Ascending aorta (tissue), 2 donors: ENCODE measurements at regions not wholly inside any gene's neighbourhood (a gene's known extent, or its start where the extent isn't known, plus 50 kb on each side); places are given as distances from the start of the nearest gene placed in this dataset.
A peak's percentile ranks its signal among the peaks of the same experiment; 100 is the strongest.

Experiments
- DNase-seq, 2 donors: peaks; one replicate each; pipeline ENCODE4 v3.0.0-alpha.2; 2019; ENCODE audit warnings: low spot score in 2 of 2
- H3K27ac ChIP-seq, 2 donors: fragments of 200-600 bp; sonication (generic); one replicate each; pipeline ENCODE4 v1.5.1; 2016 to 2017; ENCODE audit warnings: mild to moderate bottlenecking in 1 of 2
- H3K27me3 ChIP-seq: fragments of 200-600 bp; sonication (generic); one replicate; pipeline ENCODE4 v1.5.1; 2017
- H3K36me3 ChIP-seq, 2 donors: fragments of 200-600 bp; sonication (generic); one replicate each; pipeline ENCODE4 v1.5.1; 2016
- H3K4me1 ChIP-seq, 2 donors: fragments of 200-600 bp; sonication (generic); one replicate each; pipeline ENCODE4 v1.5.1; 2016 to 2017; ENCODE audit warnings: mild to moderate bottlenecking in 1 of 2
- H3K4me3 ChIP-seq, 2 donors: fragments of 200-600 bp; sonication (generic); one replicate each; pipeline ENCODE4 v1.5.1; 2016 to 2017; ENCODE audit warnings: mild to moderate bottlenecking in 1 of 2
- H3K9me3 ChIP-seq, 2 donors: fragments of 200-600 bp; sonication (generic); one replicate each; pipeline ENCODE4 v1.5.1; 2016
- CTCF ChIP-seq, 3 experiments: fragments of 200-600 bp in 2 of 3; fragments of 450-650 bp in 1 of 3; sonication (generic) in 2 of 3; IDR thresholded peaks; one replicate each; pipeline ENCODE4 v1.5.1; 2016 to 2019; ENCODE audit warnings: antibody characterized with exemption in 3 of 3, mild to moderate bottlenecking in 1 of 3, moderate library complexity in 1 of 3
- intact Hi-C: fragments of 100-400 bp; cut with DNase I; formaldehyde crosslinking; loops from one replicate; pipeline ENCODE4 v1.15.1; 2023

- no peak overlapping the region for H3K4me3 ChIP-seq
- no peaks in the 10 kb centered on the region for H3K9me3 ChIP-seq
- no peaks in the 10 kb centered on the region for H3K36me3 ChIP-seq
- peak in 2 of 3 experiments; percentile 14 to 33 for TF ChIP-seq CTCF (IDR thresholded peaks at IDR 0.05)
- H3K4me1 ChIP-seq: no peaks in the 10 kb centered on the region
- intact Hi-C loops: no loop called here
- no peak for DNase-seq
- H3K27ac ChIP-seq: no peak overlapping the region
- no peaks in the 10 kb centered on the region for H3K27me3 ChIP-seq
Measured at GRCh38 chr7:38070718-38071117, 107.3 kb upstream of the STARD3NL start.

- no peaks in the 10 kb centered on the region for H3K4me1 ChIP-seq
- no peak for DNase-seq
- H3K4me3 ChIP-seq: no peak overlapping the region
- no peaks in the 10 kb centered on the region for H3K9me3 ChIP-seq
- no peaks in the 10 kb centered on the region for H3K36me3 ChIP-seq
- no peaks in the 10 kb centered on the region for H3K27me3 ChIP-seq
- intact Hi-C loops: no loop called here
- H3K27ac ChIP-seq: no peak overlapping the region
- TF ChIP-seq CTCF (IDR thresholded peaks at IDR 0.05): no peak
Measured at GRCh38 chr7:38086857-38087256, 91.2 kb upstream of the STARD3NL start.

- Histone ChIP-seq H3K27me3 (no peaks in the 10 kb centered on the region), H3K36me3 (no peaks in the 10 kb centered on the region), H3K4me1 (no peaks in the 10 kb centered on the region), H3K9me3 (no peaks in the 10 kb centered on the region), H3K27ac (no peak overlapping the region), H3K4me3 (no peak overlapping the region)
- DNase-seq: no peak
- intact Hi-C loops: no loop called here
- no peak for TF ChIP-seq CTCF (IDR thresholded peaks at IDR 0.05)
Measured at GRCh38 chr7:38102507-38102906, 75.5 kb upstream of the STARD3NL start.

DNA sequence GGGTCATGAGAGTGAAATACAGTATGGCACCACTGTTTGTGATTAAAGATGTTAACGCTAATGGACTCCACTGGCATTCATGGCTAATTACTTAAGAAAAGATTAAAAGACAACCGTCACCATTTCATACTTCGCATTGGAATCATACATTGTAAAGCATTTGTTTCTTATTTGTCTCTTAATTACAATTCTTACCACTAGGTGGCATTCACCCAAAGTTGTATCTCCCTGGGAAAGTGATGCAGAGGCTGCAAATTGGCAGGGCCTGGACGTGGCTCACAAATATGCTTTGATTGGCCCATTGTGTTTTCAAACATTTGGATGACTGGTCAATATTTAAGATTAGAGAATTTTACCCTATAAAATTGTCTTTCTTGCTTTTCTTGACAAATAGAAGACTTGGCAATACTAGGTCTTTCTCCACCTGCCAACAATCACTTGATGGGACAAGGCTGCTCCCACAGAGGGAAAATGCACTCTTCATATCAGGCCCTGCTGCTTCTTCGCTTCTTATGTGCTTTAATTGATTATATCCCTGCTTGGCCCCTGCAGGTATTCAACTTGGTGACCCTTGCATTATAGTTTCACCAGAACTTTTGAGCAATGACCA is 72.1 kb upstream of the STARD3NL start:
- intact Hi-C loops: loop anchor here (2.0 to 5.0 kb wide), 2 partner anchors 189 to 205 kb away; partner anchors contain the start of gene SFRP4
- no peaks in the 10 kb centered on the region for H3K4me1 ChIP-seq
- H3K36me3 ChIP-seq: no peaks in the 10 kb centered on the region
- H3K9me3 ChIP-seq: no peaks in the 10 kb centered on the region
- H3K4me3 ChIP-seq: no peak overlapping the region
- no peak overlapping the region for H3K27ac ChIP-seq
- no peak for DNase-seq
- peak; percentile 30 to 61 (median 50) for TF ChIP-seq CTCF (IDR thresholded peaks at IDR 0.05)
- no peaks in the 10 kb centered on the region for H3K27me3 ChIP-seq

- no peak overlapping the region for H3K27ac ChIP-seq
- H3K9me3 ChIP-seq: no peaks in the 10 kb centered on the region
- peak in 1 of 2 donors; percentile 78 for DNase-seq
- H3K4me3 ChIP-seq: no peak overlapping the region
- peak; percentile 33 to 81 (median 67) for TF ChIP-seq CTCF (IDR thresholded peaks at IDR 0.05)
- no peaks in the 10 kb centered on the region for H3K36me3 ChIP-seq
- intact Hi-C loops: loop anchor here (1.0 to 5.0 kb wide), 3 partner anchors 115 to 207 kb away; partner anchors contain the start of gene SFRP4
- no peaks in the 10 kb centered on the region for H3K4me1 ChIP-seq
- no peaks in the 10 kb centered on the region for H3K27me3 ChIP-seq
Measured at GRCh38 chr7:38107486-38107893, 70.6 kb upstream of the STARD3NL start.

DNA sequence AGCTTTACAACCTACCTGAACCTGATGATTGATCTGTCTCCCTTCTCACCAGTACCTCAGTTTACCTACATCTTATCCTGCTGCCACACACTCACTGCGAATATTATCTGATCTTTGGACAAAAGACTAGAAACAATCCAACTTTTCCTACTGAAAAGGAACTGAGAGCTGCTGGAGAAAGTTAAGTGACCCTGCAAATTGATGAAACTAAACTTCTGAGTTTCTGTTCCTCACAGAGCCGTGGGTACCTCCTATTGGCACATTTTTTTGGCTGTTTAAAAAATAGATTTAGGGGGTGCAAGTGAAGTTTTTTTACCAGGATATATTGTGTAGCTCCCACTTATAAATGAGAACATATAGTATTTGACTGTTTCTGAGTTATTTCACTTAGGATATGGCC is 66.0 kb upstream of the STARD3NL start:
- Histone ChIP-seq H3K27ac (no peak overlapping the region), H3K4me1 (no peaks in the 10 kb centered on the region), H3K9me3 (no peaks in the 10 kb centered on the region), H3K27me3 (no peaks in the 10 kb centered on the region), H3K4me3 (no peak overlapping the region), H3K36me3 (no peaks in the 10 kb centered on the region)
- no peak for DNase-seq
- no peak for TF ChIP-seq CTCF (IDR thresholded peaks at IDR 0.05)
- intact Hi-C loops: no loop called here
